ENCODE measurements at regions not wholly inside any gene's neighbourhood (a gene's known extent, or its start where the extent isn't known, plus 50 kb on each side); places are given as distances from the start of the nearest gene placed in this dataset.
"Not testable (repeated sequence)": the region's sequence is repeated elsewhere in the genome, so short reads cannot be mapped to it uniquely, and the experiment has no call there.

DNA sequence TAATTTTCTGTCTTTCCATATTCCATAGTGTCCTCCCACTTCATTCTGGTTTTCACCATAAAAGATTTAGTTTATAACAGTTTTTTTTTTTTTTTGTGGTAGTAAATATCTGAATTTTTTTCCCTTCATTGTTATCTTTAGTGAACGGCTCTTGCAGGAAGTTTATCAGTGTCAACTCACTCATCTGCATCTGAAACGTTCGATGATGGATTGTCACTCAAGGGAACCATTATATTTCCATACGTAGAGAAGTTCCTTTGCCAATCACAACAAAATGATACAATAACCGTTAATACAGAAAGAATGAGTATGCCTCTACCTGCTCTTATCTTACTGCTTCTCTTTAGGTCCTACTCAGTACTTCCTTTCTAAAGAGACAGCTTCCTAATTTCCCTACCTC lies 651.2 kb upstream of the KCNMB2 start:
- no peak for DNase-seq

- DNase-seq, result no peak
These were observed 649.7 kb upstream of the KCNMB2 start for GRCh38 chr3:177886501-177886900.

- no peak for DNase-seq
These were observed 648.8 kb upstream of the KCNMB2 start for GRCh38 chr3:177887475-177887874.

DNA sequence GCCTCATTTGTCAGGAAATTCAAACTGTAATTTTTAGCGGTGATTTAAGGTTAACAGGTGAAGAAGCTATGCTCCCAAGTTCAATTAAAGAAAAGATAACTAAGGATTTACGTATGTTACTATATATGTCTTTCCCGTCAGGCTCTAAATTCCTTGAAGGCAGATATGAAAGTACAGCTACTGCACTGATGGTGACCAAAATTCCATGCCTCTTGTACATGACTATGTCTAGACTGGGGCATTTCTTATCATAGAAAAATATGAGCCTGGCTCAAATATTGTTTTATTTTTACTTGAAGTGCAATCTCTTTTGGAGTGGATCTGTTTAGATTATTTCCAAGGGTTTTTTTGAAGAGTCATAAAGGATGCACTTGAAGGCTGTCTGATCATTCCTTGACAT lies 647.1 kb upstream of the KCNMB2 start:
- DNase-seq, result no peak

DNA sequence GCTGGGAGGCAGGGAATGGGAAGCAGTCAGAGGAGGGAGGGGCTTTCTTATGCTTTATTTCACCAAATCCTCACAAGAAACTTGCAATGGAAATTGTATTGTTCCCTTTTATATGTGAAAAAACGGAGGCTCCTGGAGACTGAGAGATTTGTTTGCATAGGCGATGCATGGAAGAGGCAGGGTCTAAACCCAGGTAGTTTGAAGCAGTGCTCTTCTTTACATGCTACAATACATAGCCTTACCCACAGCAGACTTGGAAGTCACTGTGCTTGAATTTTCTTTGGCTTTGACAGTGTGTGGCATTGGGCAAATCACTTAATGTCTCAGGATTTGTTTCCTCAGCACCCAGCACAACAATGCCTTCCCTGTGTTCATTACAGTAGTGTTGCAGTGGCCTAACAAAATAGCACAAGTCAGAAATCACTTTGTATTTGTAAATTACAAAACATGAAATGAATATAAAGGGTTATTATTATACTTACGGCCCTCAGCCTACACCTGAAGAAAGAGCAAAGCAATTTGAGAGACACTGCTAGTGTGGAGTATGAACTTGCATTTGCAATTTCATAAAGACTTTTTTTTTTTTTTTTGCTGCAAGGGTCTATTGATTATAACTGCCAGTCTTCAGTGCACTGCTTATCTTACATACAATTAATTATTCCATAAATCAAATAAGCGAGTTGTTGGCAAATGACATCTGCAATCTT lies 646.4 kb upstream of the KCNMB2 start:
- no peak for DNase-seq

DNA sequence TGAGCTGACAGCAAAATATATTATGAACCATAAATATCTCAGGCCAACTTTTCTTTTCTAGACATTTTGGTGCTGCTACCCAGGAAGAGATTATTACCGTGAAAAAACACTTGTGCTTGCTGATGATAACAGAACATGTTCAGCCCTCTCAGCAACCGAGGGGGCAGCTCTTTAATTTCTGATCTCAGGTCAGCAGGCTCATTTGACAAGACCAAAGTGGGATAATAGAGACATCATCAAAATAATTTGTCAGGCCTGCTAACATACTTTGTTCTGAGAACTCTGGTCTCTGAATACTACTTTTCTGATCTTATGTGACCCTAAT lies 645.9 kb upstream of the KCNMB2 start:
- no peak for DNase-seq

GRCh38 chr3:177891569-177891968 lies 644.7 kb upstream of the KCNMB2 start:
- DNase-seq, result not testable (repeated sequence)

DNA sequence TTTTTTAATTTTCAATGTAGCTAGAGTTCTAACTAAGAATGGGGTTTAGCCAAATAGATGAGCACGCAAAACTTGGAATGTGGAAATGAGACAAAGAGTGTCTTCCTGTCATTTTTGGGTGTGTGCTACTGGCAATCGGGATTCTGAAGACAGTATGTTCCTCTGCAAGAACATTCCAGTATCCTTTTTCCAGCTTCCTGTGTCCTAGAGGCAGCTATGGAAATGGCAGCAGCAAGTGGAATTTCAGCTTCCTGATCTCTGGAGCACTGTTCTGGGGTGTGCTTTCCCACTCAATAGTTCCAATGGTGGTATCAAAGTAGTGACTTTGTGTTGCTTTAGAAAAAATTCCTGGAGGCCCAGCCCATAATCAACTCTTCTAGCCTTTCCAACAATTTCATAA lies 642.9 kb upstream of the KCNMB2 start:
- DNase-seq, result no peak

DNA sequence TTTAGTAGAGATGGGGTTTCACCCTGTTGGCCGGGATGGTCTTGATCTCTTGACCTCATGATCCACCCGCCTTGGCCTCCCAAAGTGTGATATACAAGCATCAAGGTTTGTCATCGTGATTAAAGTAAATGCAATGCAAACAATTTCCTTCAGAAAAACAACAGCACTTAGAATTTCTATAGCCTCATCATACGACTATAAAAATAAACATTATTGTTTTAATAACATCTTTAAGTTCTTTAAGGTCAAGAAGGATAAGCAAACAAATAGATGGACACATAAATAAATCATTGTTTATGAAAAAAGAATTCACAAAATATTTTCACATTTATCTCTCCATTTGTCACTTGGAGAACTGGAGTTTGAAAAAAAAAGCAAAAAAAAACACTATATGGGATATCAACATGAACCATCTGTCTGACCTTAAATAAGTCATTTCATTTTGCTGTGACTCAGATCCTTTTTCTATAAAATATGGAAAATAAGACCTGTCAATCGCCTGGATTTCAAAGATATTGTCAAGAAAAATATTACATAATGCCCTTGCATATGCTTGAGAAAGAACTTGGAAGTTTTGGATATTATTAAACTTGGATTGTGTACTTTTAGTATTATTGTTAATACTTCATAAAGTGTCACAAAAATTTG lies 642.0 kb upstream of the KCNMB2 start:
- DNase-seq, result no peak

GRCh38 chr3:177898185-177898584 lies 638.1 kb upstream of the KCNMB2 start:
- no peak for DNase-seq

GRCh38 chr3:177899275-177900067 lies 636.8 kb upstream of the KCNMB2 start:
- DNase-seq, result no peak

DNA sequence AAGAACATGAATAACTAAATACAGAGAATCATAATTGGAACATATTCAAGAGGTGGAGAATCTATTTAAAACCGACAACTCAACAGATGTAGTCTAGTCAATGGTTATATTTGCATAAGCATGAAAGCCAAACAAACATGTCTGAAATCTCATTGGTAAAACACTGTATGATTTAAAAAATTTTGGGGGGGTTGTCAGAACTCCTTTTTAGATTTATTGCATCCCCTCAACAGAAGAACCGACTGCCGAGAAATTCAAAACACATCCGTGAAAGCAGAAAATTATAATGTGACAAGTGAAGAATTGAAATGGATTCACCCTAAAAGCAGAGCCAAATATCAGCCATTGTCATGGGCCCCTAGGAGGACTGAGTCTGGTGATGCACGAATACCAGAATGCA lies 633.4 kb upstream of the KCNMB2 start:
- no peak for DNase-seq

DNA sequence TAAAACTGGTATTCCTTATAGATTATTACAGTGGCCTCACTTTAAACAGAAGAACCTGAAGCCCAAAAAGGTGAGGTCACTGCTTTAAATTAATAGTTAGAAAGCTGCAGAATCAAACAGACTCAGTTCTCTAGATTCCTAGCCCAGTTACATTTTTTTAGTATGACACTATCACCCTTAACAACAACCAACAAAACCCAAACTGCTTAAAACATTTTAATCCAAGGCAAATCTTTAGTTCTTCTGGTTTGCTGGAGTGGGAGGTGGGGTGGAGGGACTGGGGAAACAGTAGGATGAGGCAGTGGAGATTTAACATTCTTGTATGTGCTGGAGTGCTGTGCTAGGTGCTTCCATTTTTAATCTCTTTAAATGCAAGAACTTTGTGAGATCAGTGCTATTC lies 631.6 kb upstream of the KCNMB2 start:
- no peak for DNase-seq

DNA sequence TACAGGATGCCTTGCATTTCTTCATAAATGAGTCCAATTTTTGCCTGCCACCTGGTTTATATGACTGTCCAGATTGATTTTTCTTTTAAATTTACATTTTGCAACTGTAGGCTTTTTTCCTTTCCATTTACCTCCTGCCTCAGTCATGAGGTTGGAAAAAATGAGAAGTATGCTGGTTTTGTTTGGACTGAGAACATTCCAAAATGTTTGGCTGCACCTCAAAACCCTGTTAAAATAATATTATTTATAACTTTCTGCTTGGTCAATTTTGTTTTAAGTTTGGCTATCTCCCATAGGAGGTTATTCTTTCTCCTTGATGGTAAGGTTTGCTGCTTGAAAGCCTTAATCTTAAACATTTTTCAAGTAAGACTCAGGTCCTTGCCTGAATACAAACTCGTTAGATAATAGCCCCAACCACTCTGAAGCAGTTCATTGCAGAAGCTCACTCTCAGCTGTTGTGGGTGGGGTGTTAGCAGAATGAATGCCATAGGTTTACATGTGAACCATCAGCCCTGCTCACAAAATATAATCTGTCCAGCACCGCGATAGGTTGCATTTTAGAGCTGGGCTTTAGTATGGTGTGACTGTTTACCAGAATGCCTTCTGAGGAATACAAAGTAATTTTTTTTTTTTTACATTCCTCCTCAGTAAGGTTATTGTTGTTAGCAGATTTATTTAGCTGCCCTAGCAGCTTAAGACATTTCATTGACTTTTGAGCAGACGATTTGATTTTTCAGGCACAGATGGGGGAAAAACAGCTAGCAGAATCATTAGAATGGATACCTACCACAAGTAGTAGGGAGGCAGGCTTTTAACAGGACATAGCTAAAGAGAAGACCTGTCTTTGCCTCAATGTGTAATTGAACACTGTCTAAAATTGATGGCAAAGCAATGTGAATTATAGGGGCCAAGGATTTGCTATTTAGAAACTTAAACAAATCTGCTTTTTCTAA lies 630.8 kb upstream of the KCNMB2 start:
- no peak for DNase-seq

DNA sequence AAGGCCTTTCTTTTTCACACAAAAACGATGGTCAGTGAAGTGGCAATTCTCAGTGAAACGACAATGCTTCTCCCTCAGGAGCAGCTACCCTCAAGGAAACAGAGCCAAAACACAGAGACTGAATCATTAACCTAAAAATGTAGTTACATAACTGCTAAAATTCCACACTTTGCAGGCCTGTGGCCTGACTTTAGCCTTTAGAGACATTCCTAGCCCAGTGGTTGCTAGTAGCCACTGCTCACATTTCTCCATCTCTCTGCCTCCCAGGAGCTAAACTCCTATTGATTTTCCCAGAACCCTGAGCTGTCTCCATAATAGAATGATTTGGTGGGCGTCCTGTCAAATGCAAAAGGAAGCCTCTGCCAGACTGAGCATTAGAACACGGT lies 630.1 kb upstream of the KCNMB2 start:
- DNase-seq, result no peak

DNA sequence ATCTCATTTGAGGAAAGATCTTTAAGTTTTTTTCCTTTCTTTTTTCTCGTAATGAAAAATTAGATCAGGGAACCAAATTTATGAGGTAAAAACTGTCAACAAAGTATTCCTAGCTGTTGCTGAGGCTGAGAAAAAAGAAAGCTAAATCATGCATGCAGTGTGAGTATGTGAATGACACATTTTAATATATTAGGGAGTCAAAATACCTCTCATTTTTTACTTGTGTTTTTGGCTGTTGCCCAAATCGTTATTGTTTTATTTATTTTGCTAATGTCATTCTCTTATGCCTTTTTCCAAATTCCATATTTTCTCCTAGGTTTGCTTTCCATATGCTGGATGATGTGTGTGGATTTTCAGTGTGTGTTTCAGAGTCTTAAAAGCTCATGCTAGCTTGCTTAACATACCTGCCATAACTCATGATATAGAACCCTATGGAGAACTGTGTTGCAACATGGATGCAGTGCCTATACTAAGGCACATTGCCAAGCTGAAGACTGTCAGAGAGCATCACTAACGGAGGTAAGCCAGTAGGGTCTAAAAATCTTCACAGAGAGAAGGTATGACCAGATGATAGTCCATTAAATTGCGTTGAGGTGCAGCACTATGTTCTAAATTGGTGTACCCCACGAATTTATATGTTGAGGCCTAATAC lies 629.5 kb upstream of the KCNMB2 start:
- DNase-seq, result no peak

DNA sequence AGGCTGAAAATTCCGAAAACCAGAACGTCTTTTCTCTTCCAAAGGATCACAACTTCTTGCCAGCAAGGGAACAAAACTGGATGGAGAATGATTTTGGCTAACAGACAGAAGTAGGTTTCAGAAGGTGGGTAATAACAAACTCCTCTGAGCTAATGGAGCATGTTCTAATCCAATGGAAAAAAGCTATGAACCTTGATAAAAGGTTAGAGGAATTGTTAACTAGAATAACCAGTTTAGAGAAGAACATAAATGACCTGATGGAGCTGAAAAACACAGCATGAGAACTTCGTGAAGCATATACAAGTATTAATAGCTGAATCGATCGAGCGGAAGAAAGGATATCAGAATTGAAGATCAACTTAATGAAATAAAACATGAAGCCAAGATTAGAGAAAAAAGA lies 626.7 kb upstream of the KCNMB2 start:
- DNase-seq, result not testable (repeated sequence)

- no peak for DNase-seq
These were observed 622.0 kb upstream of the KCNMB2 start for GRCh38 chr3:177914224-177914623.

GRCh38 chr3:177916461-177916860 lies 619.8 kb upstream of the KCNMB2 start:
- DNase-seq, result no peak

DNA sequence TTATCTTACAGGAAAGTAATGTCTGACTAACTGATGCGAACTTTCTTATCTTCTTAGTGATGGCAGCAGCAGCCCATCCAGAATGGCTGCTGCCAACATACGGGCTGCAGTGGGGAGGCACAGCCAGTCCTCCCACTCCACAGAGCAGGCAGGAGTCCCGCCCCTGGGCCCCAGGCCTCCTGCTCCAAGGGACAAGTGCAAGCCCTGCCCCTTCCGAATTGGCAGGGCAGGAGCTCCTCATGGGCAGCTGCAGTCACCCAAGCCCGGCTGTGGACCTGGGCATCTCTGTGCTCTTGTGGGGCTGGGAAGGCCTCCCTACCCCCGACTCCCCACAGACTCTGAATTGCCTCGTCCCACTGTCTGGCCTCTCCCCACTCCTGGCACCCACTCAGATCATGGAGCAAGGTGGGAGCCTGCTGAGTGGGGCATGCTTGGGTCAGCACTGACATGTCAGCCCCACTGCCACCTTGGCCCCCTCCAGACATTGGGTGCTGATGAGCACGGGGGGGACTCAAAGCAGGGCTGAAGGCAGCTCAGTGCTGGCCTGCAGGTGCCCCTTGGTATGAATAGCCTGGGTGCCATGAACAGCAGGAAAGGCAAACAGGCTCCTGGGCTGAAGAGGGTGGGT lies 618.9 kb upstream of the KCNMB2 start:
- no peak for DNase-seq

DNA sequence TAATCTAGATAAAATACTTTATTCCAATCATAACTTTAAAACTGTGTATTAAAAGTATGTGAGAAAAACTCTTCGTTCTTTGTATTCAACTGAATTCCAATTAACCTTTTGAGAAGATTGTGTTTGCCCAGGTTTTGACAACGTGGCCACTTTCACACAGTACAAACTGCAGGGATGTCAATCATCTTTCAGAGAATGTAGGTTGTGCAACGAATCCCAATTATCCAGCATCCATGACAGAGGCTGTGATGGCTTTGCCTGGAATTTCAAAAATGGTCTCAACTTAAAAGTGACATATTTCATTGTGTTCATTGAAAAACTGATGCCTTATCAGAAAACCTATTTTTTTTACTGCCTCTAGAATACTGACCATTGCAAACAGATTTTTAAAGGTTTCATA lies 615.1 kb upstream of the KCNMB2 start:
- no peak for DNase-seq

DNA sequence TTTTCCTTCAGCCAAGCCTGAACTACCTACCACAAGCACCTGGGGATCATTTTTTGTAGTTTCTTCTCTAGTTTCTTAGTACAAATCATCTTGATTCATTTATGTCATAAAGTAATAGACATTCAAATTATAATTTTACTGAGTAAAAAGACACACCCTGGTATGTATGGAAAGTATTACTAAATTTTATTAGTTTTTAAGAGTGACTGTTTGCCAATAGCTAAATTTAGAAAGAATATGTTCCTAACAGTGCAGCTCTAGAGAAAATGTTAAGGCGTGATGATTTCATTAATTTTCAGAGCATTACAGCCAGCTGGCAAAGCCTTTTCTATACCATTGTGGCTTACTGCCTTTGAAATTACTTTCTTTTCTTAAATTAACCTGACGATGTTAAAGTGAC lies 612.0 kb upstream of the KCNMB2 start:
- DNase-seq, result no peak
